GM18520 (cell line): ENCODE measurements at regions not wholly inside any gene's neighbourhood (a gene's known extent, or its start where the extent isn't known, plus 50 kb on each side); places are given as distances from the start of the nearest gene placed in this dataset.

Experiments used
- ATAC-seq: cut with Tn5 transposase; IDR thresholded peaks from one replicate; pipeline ENCODE4 v1.9.1; 2021; ENCODE audit not compliant: unreplicated experiment

GRCh38 chr9:96040591-96041461 lies 165.3 kb downstream of the ERCC6L2 start:
- no peak for ATAC-seq

- no peak for ATAC-seq
Observed at GRCh38 chr9:96038914-96039313, 163.4 kb downstream of the ERCC6L2 start.

DNA sequence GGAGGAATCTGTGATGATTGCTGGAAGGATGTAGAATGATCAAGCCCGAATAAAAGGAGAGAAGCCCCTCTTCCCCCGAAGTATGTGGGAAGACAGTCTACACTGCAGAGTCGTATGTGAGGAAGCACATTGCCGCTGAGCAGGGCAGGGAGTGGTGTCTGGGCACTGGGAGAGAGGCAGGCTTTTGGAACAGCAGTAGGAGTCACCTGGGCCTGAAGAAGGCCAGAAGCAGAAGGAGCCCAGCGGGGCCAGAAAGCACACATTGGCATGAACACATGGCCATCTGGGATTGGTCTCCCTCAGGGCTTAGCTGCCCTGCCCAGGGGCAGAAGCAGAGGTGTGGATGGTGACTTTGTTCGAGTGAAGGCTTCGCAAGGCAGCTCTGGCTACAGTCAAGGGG lies 162.8 kb downstream of the ERCC6L2 start:
- no peak for ATAC-seq

DNA sequence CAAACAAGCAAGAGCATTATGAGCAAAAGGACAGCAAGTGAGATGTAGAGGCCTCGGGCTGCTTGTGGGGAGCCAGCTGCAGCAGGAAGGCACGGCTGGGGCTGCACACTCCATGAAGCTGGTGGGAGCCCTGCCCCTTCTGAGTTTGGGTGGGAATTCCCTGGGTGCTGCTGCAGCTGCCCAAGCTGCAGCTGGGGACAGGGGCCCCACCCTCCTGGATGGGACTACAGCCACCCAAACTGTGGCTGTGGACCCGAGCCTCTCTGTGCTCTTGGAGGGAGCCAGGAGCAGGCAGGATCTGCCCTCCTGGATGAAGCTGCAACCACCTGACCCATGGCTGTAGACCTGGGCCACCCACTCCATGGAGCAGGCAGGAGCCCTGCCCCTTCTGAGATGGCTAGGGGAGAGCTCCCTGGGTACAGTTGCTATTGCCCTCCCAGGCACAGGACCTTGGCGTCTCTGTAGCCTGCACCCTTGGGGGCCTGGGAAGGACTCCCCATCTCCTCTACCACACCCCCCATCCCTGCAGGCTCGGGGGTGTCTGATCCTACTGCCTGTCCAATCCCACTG lies 159.1 kb downstream of the ERCC6L2 start:
- ATAC-seq, result no peak

DNA sequence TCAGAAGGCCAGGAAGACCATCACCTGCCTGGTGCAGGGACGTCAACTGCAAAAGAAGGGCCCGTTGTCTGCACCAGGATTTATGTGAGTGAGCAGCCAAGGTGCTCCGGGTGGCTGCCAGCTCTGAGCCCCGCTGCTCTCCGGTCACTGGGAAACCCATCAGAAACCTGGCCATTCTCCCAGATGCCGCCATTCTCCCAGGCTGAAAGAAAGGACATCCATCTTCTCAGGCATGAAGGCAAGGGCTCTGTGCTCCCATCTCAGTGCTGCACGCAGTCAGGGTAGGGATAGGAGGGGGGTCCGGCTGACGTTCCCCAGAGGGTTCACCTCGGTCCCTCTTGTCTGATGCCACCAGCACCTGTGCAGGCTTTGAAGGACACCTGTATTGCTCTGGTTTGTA lies 158.4 kb downstream of the ERCC6L2 start:
- no peak for ATAC-seq

GRCh38 chr9:96031916-96032534 lies 156.5 kb downstream of the ERCC6L2 start:
- no peak for ATAC-seq

DNA sequence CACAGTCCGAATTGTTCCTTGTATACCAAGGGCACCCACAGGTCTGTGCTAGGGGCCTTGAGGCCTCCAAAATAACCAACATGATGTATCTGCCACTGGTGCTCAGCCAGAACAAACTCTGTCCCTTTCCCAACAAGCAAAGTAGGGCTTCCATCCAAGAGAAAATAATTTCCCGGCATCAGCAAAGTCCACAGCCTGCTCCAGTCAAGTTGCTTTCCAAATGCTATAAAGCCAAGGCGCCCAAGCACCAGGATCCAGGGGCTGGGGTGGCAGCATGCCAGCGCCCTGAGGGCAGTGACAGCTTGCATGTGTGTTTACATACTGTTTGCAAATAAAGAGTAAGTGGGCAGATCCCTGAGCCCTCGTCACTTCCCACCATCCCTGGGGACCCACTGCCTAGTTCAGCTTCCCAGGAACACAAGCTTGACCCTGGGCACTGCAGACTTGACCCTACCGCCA lies 155.9 kb downstream of the ERCC6L2 start:
- no peak for ATAC-seq

GRCh38 chr9:96029722-96030530 lies 154.4 kb downstream of the ERCC6L2 start:
- ATAC-seq, result no peak

DNA sequence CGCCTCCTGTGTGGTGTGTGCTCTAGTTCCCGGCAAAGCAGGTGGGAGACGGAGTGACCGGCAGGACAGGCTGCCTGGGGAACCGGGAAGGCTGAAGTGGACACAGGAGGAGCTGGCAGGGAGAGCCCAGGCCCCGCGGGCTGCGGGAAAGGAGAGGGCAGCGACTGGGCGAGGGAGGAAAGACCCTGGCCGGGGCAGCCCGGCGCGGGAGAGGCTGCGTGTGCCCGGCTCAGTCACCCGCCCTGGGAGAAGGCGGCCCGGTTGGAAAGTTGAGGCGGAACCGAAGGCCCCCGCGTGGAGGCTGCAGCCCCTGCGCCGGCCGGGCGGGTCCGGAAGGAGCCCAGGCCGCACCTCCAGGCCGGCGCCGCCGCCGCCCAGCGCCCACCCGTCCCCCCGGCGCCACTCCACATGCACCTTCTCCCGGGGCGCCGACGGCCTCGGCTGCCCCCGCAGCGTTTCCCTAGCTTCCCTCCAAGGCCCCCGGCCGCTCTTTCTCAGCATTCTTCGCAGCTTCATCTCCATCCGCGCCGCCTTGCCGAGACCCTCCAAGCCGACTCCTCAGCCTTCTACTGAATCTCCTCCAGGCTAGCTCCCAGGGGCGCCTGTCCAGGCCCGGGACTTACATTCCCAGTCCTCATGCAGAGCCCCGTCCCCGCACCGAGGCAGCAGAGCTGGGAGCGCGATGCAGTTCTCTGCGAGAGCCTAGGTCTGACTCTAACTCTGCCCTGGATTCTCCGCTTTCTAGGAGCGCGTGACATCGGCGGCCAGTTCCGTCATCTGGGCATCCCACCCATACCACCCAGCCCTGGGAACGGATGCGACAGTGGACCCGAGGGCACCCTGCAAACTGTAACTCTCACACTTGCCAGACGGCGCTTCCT lies 152.0 kb downstream of the ERCC6L2 start:
- no peak for ATAC-seq

DNA sequence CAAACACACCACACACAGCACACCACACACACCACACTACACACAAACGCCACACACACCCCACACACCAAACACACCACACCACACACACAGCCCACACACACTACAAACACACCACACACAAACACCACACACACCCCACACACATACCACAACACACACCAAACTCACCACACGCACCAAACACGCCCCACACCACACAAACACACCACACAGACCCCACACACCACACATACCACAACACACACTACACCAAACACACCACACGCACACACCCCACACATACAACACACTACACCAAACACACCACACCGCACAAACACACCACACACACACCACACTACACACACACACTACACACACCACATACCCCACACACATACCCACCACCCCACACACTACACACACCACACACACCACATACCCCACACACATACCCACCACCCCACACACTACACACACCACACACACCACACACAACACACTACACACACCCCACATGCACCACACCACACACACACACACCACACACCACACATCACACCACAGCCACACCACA lies 151.2 kb downstream of the ERCC6L2 start:
- no peak for ATAC-seq

GRCh38 chr9:96025995-96026602 lies 150.6 kb downstream of the ERCC6L2 start:
- no peak for ATAC-seq

GRCh38 chr9:96023486-96023885 lies 148.0 kb downstream of the ERCC6L2 start:
- ATAC-seq, result no peak

DNA sequence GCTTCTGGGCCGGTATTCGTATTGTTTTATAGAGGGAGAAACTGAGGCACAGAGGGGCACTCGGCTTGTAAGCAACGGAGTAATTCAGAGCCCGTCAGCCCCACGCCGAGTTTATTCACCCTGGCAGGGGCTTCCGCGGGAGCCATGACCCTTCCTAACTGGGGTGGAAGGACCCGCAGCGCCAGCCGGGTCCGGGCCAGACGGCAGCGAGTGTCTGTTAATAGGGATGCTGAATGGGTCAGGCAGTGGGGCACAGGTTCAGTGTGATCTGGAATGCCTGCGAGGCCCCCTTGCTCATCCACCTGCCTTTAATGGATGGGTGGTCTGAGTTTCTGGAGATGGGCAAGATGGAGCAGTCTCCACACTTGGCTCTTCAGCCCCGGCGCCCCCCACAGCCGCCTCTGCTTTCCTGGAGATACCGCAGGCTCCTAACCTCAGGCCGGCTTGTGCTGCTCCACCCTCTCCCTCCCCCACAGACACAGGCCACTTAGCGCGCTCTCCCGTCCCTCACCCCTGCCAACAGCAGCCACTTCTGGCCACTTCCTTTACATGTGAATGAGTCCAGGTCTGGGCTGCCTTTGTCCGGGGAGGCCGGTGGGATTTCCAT lies 147.1 kb downstream of the ERCC6L2 start:
- ATAC-seq, result no peak

- ATAC-seq, result no peak
Observed at GRCh38 chr9:96021551-96022444, 146.3 kb downstream of the ERCC6L2 start.

DNA sequence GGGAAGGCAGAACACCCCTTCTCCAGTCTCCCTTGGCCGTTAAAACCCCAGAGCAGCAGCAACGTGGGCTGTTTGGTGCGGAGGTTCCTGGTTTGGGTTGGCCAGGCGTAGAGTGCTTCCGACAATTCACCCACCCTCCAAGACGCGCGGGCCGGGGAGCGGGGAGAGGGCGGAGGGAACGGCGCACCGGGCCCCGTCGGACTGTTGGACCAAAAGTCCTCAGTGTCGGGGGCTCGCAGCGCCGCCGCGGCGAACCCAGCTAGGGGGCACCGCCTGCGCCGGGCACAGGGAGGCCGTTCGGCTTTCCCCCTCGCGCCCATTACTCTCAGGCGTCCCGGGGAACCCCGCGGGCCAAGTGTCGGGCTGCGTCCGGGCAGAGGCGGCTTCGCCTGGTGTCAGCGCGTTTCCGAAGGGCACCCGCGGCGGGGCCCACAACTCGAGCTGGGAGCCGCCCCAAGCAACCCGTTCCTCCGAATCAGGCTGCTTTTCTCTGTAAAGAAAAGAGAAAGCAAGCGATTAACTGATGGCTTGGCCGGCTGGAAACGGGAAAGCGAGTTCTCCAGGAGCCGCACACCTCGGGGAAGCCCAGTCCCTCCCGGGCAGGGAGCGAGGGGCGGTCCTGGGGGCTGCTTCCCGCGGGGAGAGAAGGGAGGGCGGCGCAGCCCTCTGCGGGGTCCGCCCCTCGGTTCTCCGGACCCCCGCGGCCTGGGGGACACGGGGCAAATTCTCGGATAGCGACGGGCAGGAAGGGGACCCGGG lies 145.5 kb downstream of the ERCC6L2 start:
- no peak for ATAC-seq

DNA sequence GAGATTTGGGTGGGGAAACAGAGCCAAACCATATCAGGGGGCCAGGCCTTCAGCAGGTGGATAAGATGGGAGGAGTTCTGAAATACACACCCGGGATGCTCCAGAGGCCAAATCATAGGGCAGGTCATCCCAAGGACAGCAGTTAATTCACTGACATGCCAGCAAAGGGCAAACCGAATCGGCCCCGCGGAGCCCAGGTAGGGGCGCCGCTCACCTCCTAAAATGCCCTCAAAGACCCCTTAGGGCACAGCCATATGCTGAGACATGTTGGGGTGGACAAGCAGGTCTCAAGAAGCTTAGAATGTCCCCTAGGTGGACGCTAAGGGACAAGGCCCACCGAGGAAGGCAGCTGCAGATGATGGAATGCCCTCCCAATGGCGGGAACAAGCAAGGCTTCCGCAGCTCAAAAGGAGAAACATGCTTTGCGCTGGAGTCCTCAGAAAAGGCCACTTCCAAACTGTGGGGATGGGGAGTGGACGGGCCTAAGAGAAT lies 144.9 kb downstream of the ERCC6L2 start:
- ATAC-seq, result no peak
